ENCODE measurements at regions not wholly inside any gene's neighbourhood (a gene's known extent, or its start where the extent isn't known, plus 50 kb on each side); places are given as distances from the start of the nearest gene placed in this dataset.

GRCh38 chr12:25718081-25718731 is 165.1 kb upstream of the LMNTD1 start:
- no peaks in the 10 kb centered on the region for H3K36me3 Mint-ChIP-seq (ENCODE audit: insufficient read depth in 1 of 3, low read depth in 3 of 3)
- no peak overlapping the region for H2BK20ac ChIP-seq (ENCODE audit: low read depth, low read length, poor library complexity, severe bottlenecking)
- no peak overlapping the region for H3K56ac ChIP-seq (ENCODE audit: insufficient read length, low read depth, low read length)
- no peaks in the 10 kb centered on the region for H3K27me3 ChIP-seq (ENCODE audit: insufficient read depth, low read length)
- H3K23ac ChIP-seq (ENCODE audit: insufficient read length, low read depth, low read length): no peak overlapping the region
- H2AK5ac ChIP-seq (ENCODE audit: insufficient read length, low read length): no peak overlapping the region
- H4K20me1 ChIP-seq (ENCODE audit: control insufficient read depth, insufficient read depth, insufficient read length): no peaks in the 10 kb centered on the region
- no CpG with 5 or more reads among the region's 2 CpGs for WGBS (ENCODE audit: extremely low coverage, insufficient read length, low lambda C conversion rate)
- H3K4ac ChIP-seq (ENCODE audit: low read depth, low read length): no peak overlapping the region
- no peak overlapping the region for H3K27ac Mint-ChIP-seq
- H3K27me3 Mint-ChIP-seq (ENCODE audit: low read depth): no peaks in the 10 kb centered on the region
- H3K9ac ChIP-seq (ENCODE audit: extremely low read depth, insufficient read length, low read length): no peak overlapping the region
- no peak overlapping the region for H3T11ph ChIP-seq (ENCODE audit: low read length)
- H3K79me2 ChIP-seq (ENCODE audit: insufficient read depth, low read length): no peaks in the 10 kb centered on the region
- no peak overlapping the region for H3K4me2 ChIP-seq (ENCODE audit: insufficient read depth, insufficient read length, low read length)
- H4K91ac ChIP-seq (ENCODE audit: insufficient read length, low read depth, low read length): no peak overlapping the region
- no peak overlapping the region for H3K4me3 Mint-ChIP-seq
- H2BK15ac ChIP-seq (ENCODE audit: low read depth, low read length): no peak overlapping the region
- H3K4me1 ChIP-seq (ENCODE audit: insufficient read depth, low read length): no peaks in the 10 kb centered on the region
- no peak overlapping the region for H2AFZ ChIP-seq (ENCODE audit: low read length)
- no peaks in the 10 kb centered on the region for H3K23me2 ChIP-seq (ENCODE audit: insufficient read length, low read depth, low read length, poor library complexity, severe bottlenecking)
- no peaks in the 10 kb centered on the region for H3K9me3 Mint-ChIP-seq
- no peak overlapping the region for H2BK5ac ChIP-seq (ENCODE audit: insufficient read length, low read length)
- no peaks in the 10 kb centered on the region for H3K9me3 ChIP-seq (ENCODE audit: control insufficient read depth, low read depth, low read length)
- DNase-seq: no peak
- H3K4me1 Mint-ChIP-seq: peaks cover 0 to 5% of the 10 kb centered on the region in 2 experiments; a peak in 1 of 4 replicates
- H2BK120ac ChIP-seq (ENCODE audit: low read depth, low read length, poor library complexity, severe bottlenecking): no peak overlapping the region
- no peak overlapping the region for H4K5ac ChIP-seq (ENCODE audit: insufficient read length, low read depth, low read length)
- TF ChIP-seq, protein P1, sequence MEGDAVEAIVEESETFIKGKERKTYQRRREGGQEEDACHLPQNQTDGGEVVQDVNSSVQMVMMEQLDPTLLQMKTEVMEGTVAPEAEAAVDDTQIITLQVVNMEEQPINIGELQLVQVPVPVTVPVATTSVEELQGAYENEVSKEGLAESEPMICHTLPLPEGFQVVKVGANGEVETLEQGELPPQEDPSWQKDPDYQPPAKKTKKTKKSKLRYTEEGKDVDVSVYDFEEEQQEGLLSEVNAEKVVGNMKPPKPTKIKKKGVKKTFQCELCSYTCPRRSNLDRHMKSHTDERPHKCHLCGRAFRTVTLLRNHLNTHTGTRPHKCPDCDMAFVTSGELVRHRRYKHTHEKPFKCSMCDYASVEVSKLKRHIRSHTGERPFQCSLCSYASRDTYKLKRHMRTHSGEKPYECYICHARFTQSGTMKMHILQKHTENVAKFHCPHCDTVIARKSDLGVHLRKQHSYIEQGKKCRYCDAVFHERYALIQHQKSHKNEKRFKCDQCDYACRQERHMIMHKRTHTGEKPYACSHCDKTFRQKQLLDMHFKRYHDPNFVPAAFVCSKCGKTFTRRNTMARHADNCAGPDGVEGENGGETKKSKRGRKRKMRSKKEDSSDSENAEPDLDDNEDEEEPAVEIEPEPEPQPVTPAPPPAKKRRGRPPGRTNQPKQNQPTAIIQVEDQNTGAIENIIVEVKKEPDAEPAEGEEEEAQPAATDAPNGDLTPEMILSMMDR (conservative IDR thresholded peaks at IDR 0.05): no peak
- H3K18ac ChIP-seq (ENCODE audit: insufficient read length, low read depth, low read length): no peak overlapping the region
- no peak overlapping the region for H2BK12ac ChIP-seq (ENCODE audit: insufficient read length, low read depth, low read length)
- no peak overlapping the region for H3K14ac ChIP-seq (ENCODE audit: insufficient read depth, low read length)
- no peak overlapping the region for H3K27ac ChIP-seq (ENCODE audit: insufficient read length, low read depth, low read length)
- H3K79me1 ChIP-seq (ENCODE audit: insufficient read depth, low read depth, low read length, poor library complexity, severe bottlenecking): no peaks in the 10 kb centered on the region
- H4K8ac ChIP-seq (replicated peaks; ENCODE audit: insufficient read length, low read depth, low read length): no peak overlapping the region
